ENCODE measurements at regions not wholly inside any gene's neighbourhood (a gene's known extent, or its start where the extent isn't known, plus 50 kb on each side); places are given as distances from the start of the nearest gene placed in this dataset.

- TF ChIP-seq CTCF (IDR thresholded peaks at IDR 0.05; ENCODE audit: low read depth, low read length) (no peak), POLR2A (IDR thresholded peaks at IDR 0.05; ENCODE audit: extremely low read depth, insufficient read length) (no peak), MYC (IDR thresholded peaks at IDR 0.05; ENCODE audit: low read depth, low read length) (no peak), MAX (IDR thresholded peaks at IDR 0.05; ENCODE audit: low read depth, low read length) (no peak)
These were observed 83.3 kb upstream of the SLC38A4 start for GRCh38 chr12:46908936-46909635.

Data from NB4 (cell line).